ENCODE measurements at regions not wholly inside any gene's neighbourhood (a gene's known extent, or its start where the extent isn't known, plus 50 kb on each side); places are given as distances from the start of the nearest gene placed in this dataset.
A peak's percentile ranks its signal among the peaks of the same experiment; 100 is the strongest.

DNA sequence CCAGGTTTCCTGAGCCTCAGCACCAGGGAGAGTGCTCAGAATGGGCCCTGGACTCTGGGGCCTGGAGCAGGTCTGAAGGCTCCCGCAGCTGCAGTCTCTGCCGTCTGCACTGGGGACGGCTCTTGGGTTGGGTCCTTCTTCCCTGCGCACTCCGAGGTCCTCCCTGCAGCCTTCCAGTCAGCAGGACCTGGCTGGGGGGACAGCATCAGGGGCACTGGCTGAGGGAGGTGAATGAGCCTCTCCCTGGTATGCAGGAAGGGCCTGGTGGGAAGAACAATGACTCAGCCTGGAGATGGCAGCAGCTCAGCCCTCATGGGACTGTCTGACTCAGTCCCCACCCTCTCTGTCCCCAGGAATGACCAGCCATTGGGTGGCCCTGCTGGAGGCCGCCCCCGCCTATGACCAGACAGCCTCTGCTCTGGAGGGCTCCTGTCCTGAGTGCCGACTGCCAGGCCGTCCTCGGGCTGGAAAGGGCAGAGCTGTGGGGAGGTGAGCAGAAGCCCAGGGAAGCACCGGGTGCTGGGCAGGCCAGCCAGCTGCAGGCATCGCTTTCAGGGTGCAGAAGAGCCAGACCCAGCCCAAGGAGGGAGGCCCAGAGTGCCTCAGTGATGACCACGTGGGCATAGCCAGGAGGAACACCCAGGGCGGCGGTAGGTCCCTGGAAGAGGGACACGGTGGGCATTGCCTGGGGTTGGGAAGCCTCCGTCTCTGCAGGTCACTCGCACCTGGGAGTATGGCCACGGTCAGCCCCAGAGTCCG, 455.0 kb downstream of the BRD1 start:
- peak in 11 of 51 donors; percentile 3 to 50 (median 17) for DNase-seq

DNA sequence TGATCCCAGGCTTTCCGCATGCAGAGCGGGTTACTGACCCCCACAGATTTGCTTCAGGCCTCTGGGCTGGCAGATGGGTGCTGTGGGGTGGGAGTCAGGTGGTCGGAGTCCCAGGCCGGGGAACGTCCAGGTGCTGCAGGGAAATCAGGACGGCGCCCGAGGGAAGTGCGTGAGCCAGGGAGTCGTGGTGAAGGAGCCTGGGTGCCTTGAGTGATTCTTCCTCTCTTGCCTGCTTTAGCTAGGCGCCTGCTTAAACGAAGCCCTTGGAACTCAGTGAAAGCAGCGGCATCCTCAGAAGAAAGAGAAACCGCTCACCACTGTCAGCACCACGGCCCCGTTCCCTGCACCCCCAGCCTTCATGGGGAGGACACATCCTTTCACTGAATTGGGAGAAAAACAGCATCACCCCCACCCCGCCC, 455.6 kb downstream of the BRD1 start:
- no peak for DNase-seq

DNA sequence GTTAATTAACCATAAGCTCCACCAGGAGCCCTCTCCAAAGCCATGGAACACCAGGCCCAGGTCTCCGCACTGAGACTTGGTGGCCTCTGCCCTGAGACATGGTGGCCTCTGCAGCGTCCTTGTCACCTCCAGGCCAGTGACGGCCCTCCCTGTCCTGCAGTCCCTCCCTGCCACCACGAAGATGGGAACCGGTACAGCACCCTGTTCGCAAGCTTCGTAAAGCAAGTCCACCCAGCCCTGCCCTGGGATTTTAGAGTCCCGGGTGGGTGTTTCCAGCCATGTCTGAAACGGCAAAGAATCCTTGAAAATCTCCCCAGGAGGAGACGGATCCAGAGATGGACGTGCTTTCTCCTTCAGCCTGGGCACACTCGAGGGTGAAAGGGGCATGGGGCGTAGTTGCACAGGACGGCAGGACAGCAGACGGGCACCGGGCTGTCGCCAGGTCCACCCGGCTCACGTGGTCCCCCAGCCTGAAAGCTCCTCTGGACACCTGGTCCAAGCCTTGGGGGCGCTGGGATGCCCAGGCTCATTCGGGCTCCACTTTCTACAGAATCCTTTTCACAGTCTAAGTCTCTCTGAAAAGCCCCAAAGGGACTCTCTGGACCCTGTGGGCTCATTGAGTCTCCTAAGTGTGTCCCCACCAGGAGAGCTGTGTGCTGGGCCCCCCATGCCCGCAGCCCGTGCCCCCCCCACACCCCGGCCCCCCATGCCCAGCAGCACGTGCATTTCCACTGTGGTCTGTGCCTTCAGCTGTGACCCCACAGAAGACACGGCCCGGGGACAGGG, 456.2 kb downstream of the BRD1 start:
- DNase-seq = no peak

DNA sequence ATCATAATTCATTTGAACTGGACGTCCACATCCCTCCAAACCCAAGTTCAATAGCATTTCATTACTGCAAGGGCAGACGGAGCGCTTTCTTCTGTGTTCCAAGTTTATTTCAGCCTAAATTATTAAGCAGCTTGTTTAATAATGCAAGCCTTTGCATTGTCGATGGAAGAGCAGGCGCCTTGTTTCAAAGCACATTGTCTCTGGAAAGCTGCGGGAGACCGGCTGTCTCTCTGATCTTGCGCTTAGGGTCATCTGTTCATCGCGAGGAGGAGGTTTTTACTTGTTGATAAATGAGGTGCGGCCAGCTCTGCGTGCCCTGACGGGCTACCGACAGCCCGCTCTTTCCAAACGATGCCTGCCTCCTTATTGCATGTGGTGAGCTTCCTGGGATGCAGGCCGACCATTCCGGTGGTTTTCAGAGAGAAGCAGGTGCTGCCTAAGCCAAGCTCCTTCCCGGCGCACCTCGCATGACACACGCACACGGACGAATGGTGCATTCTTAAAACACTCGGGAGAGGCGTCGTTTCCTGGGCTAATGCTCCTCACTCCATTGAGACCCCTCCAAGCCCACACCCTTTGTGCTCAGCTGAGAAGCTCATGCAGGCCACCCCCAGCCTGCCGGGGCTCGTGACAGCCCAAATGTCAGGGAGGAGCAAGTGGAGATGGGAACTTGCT, 456.9 kb downstream of the BRD1 start:
- DNase-seq = no peak

DNA sequence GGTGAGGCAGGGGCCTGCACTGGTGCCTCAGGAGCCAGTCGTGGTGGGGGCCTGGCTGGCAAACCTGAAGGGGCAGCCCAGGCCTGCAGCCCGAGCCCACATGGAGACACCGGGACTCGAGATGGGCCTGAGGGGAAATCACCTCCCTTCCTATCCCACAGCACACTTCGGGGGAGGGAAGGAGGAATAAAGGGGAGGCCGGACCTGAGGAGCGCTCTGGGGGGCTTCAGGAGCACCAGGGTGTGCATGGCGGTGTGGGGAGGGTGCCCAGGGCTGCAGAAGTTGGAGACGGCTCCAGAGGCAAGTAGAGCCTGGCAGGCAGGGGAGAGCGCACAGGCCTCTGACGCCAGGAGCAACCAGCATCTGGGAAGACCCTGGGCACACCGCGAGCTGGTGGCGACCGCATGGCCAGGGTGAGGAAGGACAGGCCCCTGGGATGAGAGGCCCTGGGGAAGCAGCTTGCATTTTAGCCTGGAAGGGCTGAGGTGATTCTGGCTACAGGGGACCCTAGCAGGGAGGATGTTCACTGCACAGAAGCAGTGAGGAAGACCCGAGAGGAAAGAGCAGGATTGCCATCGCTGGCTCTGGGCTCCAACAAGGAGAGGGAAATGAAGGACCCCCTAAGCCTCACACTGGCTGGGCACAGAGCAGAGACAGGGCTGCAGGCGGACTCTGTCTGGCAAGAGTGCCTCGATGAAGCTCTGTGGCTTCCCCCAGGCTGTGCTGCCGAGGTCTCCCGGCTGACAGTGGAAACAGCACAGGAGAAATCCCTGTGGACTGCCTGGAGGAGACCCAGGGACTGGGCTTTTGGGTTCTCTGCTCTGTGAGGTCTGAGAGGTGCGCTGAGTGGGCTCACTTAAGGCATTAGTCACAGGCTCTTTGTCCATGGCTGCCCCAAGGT, 457.7 kb downstream of the BRD1 start:
- DNase-seq = no peak

DNA sequence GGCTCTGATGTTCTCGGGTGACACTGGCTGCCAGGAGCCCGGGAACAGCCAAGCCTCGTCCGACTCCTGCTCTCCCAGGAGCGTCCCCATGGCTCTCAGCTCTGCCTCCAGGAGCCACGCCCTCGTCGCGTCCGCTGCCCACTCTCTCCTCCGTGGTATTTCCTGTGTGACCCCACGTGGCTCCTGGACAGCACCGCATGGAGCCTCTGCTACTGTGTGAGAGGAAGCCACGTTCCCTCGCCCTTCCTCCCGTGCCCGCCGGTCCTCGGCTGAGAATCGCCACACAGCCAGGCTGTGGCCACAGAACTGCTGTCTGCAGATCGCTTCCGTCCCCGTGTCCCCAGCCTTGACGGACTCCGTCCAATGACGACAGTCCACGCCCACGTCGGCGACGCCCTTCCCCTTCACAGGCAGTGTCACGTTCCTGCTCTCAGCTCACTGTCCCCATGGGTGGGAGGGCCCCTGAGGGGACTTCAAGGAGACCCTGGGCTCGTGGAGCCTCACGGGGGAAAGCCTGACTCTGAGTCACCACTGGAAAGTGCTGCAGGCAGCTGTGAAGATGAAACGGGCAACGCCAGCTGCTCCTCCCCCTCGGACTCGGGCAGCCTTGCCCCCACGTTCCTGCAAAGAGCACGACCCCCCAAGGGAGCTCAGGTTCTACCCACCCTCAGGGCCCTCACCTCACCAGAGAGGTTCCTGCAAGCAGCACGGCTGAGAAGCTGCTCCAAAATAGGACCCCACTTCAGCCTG, 458.5 kb downstream of the BRD1 start:
- no peak for DNase-seq

DNA sequence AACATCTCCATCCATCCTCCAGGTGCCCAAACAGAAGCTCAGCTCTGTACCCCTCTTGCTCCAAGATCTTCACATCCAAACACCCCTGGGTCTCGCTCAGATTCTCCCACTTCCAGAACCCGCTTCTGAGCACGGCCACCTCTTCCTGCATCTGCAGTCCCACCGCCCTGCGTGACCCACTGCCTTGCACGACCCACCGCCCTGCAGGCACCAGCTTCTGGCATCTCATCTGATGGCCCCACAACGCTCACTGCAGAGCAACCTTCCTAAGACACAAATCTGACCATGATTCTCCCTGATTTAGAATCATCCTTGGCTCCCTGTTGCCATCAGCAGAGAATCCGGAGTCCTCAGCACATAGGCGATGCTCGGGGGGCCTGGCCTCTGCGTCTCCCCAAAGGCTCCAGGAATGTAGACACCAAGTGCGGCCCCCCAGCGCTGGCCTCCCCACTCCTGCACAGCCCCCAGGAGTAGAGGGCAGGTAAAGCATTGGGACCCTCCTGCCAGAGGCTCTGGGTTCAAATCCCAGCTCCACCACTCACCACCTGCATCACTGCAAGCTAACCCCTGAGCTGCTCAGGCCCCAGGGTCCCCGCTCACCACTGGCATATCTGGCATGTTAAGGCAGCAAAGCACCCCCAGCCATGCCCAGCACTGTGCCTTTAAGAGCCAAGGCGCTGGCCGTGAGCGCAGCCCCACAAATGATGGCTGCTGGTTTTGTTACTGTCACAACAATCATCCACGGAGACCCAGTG, 459.3 kb downstream of the BRD1 start:
- DNase-seq = no peak

DNA sequence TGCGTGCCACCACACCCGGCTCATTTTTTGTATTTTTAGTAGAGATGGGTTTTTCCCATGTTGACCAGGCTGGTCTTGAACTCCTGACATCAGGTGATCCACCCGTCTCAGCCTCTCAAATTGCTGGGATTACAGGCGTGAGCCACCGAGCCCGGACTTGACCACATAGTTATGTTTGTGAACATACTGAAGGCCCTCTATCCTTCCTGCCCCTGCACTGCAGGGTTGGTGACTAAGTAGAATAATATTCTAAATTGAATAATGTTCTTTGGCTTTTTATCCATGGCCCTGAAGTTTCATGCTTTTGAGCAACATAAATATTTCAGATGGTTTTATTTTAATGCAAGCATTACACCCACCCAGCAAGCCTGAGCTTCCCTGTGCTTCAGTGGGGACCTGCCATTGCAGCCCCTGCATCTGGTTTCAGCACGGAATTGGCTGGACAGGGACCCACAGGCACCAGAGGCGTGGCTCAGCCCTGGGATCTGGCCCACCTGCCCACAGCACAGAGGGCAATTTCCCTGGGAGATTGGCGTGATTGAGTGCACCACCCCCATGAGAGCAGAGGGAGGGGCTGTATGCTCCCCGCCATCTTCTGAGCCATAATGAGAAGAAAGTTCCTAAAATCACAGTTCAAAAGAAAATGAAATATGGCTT, 460.5 kb downstream of the BRD1 start:
- DNase-seq = no peak

DNA sequence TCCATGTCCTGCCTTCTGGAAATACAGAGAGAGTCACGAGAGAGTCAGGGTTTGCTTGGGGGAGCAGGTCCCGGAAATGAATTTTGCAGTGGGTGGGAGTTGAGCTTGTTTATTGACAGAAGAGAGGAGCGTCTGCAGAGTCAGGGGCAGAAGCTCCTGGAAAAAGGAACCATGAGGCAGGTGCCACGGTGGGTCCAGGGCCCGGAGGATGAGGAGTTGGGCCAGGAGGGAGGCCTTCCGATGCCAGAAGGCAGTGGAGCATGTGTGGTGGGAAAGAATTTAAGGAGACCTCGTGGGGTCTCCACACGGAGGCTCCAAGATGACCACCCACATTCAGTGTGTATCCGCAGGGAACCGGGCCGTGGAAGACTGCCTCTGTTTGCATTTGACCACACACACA, 461.2 kb downstream of the BRD1 start:
- no peak for DNase-seq

DNA sequence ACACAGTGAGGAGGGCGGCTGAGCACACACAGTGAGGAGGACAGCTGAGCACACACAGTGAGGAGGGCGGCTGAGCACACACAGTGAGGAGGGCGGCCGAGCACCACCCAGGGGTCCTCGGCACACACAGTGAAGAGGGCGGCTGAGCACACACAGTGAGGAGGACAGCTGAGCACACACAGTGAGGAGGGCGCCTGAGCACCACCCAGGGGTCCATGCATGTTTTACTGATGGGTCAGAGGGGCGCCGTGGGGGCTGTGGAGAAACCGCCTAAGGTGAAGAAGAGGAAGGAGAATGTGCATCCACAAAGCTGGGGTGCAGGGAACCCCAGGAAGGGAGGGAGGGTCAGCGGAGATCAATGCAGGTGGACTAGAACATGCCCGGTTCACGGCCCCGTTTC, 461.8 kb downstream of the BRD1 start:
- DNase-seq = no peak

DNA sequence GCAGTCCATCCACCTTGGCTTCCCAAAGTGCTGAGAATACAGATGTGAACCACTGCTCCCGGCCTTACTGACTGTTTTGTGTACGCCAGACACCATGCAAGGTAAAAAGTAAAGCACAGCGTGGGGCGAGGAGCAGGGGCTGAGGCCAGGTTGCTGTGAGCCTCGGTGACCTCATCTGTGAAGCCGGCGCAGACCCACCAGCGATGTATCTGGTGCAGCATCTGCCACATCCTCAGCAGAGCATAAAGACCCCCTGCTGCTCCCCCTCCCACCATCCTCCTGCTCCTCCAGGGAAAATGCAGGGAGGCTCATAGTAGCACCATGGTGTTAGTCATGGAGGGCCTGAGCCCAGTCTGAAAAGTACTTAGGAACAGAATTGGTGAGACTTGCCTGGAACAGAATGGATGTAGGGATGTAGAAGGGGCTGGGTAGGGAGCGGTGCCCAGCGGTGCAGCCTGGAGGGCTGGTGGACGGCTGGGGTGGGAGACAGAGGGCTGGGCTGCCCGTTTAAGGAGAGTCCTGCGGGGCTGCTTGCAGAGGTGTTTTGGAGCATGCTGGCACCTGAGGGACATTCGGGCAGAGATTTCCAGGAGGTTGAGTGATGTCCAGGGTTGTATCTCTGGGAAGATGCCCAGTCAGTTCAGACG, 462.4 kb downstream of the BRD1 start:
- DNase-seq = no peak

DNA sequence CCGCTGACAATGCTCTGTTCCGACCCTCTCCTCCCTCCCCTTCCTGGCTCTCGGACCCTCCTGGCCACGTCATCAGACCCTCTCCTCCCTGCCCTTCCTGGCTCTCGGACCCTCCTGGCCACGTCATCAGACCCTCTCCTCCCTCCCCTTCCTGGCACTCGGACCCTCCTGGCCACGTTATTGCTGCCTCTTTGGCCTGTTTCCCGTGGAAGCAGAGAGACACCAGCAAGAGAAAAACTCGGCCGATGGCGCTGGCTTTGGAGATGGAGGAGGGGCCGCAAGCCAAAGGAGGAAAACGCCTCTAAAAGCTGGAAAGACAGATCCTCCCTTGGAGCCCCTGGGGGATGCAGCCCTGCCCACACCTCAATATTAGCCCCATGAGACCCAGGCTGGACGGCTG, 463.3 kb downstream of the BRD1 start:
- DNase-seq = no peak

DNA sequence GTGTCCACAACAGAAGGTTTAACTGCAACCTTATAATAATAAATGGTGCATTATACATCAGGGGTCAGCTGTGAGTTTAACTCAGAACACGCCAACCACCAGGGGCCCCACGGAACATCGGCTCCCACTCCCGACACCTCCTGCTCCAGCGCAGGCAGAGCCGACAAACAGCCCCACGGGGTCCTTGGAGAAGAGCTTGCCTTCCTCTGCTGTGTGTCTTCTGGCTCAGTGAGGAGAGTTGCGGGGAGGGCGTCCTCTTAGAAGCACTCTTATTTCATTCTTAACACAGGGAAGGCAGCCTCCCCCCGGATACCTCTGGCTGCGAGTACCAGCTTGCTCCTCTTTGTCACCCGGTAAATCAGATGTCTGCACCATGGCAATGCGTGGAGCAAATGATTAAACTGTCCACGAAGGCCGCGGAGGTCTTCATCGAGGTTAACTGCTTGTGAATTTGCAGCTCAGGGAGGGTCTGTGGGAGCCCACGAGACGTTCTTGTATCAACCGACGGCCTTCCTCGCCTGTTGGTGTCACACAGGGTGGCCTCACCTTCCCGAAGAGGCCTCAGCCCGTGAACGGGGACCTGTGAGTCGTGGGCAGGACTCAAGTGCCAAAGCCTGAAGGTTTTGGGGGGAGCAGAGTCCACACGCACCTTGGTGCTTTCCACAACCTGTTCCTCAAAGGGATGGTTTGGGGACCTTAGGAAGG, 464.0 kb downstream of the BRD1 start:
- no peak for DNase-seq

DNA sequence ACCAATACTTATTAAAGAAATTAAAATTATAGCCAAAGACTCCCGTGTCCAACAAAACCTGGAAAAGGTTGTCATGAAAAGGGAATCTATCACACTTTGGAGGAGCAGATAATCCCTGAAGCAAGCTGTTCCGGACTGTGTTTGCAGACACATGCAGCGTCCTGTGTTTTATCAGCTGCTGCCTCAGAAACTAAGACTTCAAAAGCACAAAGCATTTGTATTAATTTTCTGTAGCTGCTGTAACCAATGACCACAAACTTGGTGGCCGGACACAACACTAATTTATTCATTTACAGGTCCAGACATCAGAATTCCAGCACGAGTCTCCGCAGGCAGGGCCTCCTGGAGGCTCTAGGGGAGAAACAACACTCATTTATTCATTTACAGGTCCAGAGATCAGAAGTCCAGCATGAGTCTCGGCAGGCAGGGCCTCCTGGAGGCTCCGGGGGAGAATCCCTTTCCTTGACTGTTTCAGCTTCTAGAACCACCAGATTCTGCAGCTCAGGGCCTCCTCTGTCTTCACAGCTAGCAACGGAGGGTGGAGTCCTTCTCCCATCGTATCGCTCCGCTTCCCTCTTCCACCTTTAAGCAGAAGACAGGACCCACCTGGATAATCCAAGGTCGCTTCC, 465.3 kb downstream of the BRD1 start:
- DNase-seq = no peak

DNA sequence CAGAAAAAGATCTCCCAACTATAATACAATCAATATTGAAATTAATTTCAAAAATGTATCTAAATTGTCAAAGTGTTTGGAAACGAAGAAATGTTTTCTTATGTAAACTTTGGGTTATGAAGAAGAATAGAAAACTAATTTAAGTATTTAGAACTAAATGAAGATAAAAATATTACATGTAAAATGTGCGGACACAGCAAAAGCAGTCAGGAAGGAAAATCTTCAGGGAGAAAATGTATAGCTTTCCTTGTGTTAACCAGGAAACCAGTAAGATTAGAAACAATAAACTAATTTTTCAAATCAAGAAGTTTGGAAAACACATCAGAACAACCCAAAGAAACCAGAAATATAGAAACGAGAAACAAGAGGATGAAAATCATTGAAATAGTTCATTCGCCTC, 466.5 kb downstream of the BRD1 start:
- no peak for DNase-seq

DNA sequence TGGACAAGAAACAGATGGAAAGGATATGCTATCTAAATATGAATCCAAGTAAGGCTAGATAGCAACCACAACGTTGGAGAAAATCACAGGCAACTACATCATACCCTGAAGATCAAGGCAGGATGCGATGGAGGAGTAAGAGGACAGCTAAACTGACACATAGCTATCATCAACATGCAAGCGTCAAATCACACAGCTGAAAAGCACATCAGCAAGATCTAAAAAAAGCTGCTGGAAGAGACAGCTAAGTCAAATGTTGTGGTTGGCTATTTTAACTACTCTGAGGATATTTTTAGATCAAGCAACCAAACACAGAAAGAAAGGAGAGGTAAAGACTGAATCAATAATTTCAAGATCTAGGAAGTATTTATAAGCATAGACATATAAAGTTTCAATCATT, 466.9 kb downstream of the BRD1 start:
- DNase-seq = no peak

DNA sequence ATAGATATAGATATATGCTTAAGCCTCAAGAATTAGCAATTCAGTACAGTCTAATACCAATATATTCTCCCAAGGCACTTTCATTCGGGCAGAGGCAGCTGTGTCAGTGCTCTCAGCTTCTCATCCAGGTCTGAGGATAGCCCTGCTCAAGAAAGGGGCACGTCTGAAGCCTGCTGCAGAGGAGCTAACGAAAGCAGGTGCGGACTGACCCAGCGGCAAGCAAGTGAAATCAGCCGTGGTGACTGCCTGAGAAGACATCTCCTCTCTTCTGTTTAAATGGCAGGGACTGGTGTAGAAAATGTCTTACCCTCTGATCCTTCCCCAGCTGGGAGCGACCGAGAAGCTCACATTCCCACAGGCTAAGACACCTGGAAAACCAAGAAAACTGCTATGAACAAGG, 468.6 kb downstream of the BRD1 start:
- no peak for DNase-seq

Data from hypothalamus (tissue), 51 donors.